Testis (tissue), 2 donors: ENCODE measurements at regions not wholly inside any gene's neighbourhood (a gene's known extent, or its start where the extent isn't known, plus 50 kb on each side); places are given as distances from the start of the nearest gene placed in this dataset.

Experiments used
- POLR2A ChIP-seq: fragments of 450-650 bp; IDR thresholded peaks from one replicate; pipeline ENCODE4 v1.6.1; 2017; ENCODE audit warnings: antibody characterized with exemption, mild to moderate bottlenecking, moderate library complexity
- TF ChIP-seq, protein P1 (sequence below), 3 experiments: fragments of 450-650 bp in 2 of 3; fragments of 200-600 bp in 1 of 3; sonication (generic) in 1 of 3; IDR thresholded peaks; one replicate each; pipeline ENCODE4 v1.5.1; 2016 to 2019; ENCODE audit warnings: antibody characterized with exemption in 3 of 3, mild to moderate bottlenecking in 2 of 3, moderate library complexity in 1 of 3

DNA sequence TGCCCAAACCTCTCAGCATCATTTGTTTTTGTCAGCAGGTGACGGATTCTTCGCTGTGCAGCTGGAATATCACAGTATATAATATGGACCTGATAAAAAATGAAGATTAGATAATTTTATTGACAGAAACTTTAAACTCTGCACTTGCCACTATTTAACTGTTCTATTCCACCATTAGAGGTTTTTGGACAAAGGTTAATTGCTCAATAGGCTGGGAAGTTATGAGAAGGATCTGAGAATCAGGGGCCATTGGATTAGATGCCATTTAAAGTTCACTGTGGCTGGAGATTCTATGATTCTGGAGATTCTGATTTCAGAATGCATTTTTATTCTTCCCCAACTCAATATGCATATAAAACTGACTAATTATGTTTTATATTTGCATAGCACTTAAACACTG, 59.8 kb upstream of the ANXA1 start:
- TF ChIP-seq, protein P1, sequence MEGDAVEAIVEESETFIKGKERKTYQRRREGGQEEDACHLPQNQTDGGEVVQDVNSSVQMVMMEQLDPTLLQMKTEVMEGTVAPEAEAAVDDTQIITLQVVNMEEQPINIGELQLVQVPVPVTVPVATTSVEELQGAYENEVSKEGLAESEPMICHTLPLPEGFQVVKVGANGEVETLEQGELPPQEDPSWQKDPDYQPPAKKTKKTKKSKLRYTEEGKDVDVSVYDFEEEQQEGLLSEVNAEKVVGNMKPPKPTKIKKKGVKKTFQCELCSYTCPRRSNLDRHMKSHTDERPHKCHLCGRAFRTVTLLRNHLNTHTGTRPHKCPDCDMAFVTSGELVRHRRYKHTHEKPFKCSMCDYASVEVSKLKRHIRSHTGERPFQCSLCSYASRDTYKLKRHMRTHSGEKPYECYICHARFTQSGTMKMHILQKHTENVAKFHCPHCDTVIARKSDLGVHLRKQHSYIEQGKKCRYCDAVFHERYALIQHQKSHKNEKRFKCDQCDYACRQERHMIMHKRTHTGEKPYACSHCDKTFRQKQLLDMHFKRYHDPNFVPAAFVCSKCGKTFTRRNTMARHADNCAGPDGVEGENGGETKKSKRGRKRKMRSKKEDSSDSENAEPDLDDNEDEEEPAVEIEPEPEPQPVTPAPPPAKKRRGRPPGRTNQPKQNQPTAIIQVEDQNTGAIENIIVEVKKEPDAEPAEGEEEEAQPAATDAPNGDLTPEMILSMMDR (IDR thresholded peaks at IDR 0.05) = no peak
- no peak for TF ChIP-seq POLR2A
